ENCODE measurements at regions not wholly inside any gene's neighbourhood (a gene's known extent, or its start where the extent isn't known, plus 50 kb on each side); places are given as distances from the start of the nearest gene placed in this dataset.

- H3K4me3 ChIP-seq (replicated peaks; ENCODE audit: low read depth, low read length), result no peak overlapping the region
- no peak for TF ChIP-seq CTCF (IDR thresholded peaks at IDR 0.05; ENCODE audit: low read length, missing control alignments)
- peak; percentile 20 for DNase-seq (ENCODE audit: low read depth)
Measured at GRCh38 chr6:105510746-105511145, 107.9 kb upstream of the PREP start.

GRCh38 chr6:105509506-105510331 is 106.8 kb upstream of the PREP start:
- TF ChIP-seq CTCF (IDR thresholded peaks at IDR 0.05; ENCODE audit: low read length, missing control alignments), result peak; percentile 9
- H3K4me3 ChIP-seq (replicated peaks; ENCODE audit: low read depth, low read length), result no peak overlapping the region
- DNase-seq (ENCODE audit: low read depth), result no peak

GRCh38 chr6:105507811-105508210 is 104.9 kb upstream of the PREP start:
- H3K4me3 ChIP-seq (replicated peaks; ENCODE audit: low read depth, low read length), result no peak overlapping the region
- TF ChIP-seq CTCF (IDR thresholded peaks at IDR 0.05; ENCODE audit: low read length, missing control alignments), result no peak
- no peak for DNase-seq (ENCODE audit: low read depth)

- no peak for DNase-seq (ENCODE audit: low read depth)
- H3K4me3 ChIP-seq (replicated peaks; ENCODE audit: low read depth, low read length), result no peak overlapping the region
- no peak for TF ChIP-seq CTCF (IDR thresholded peaks at IDR 0.05; ENCODE audit: low read length, missing control alignments)
Measured at GRCh38 chr6:105504706-105505105, 101.8 kb upstream of the PREP start.

- DNase-seq (ENCODE audit: low read depth), result no peak
- no peak for TF ChIP-seq CTCF (IDR thresholded peaks at IDR 0.05; ENCODE audit: low read length, missing control alignments)
- no peak overlapping the region for H3K4me3 ChIP-seq (replicated peaks; ENCODE audit: low read depth, low read length)
Measured at GRCh38 chr6:105503641-105504040, 100.8 kb upstream of the PREP start.

GRCh38 chr6:105501826-105502344 is 99.0 kb upstream of the PREP start:
- DNase-seq (ENCODE audit: low read depth), result no peak
- no peak for TF ChIP-seq CTCF (IDR thresholded peaks at IDR 0.05; ENCODE audit: low read length, missing control alignments)
- H3K4me3 ChIP-seq (replicated peaks; ENCODE audit: low read depth, low read length), result no peak overlapping the region

GRCh38 chr6:105501246-105501645 is 98.4 kb upstream of the PREP start:
- no peak for DNase-seq (ENCODE audit: low read depth)
- H3K4me3 ChIP-seq (replicated peaks; ENCODE audit: low read depth, low read length), result no peak overlapping the region
- no peak for TF ChIP-seq CTCF (IDR thresholded peaks at IDR 0.05; ENCODE audit: low read length, missing control alignments)

All from fibroblast of pulmonary artery (primary cell).